Endodermal cell (in vitro differentiated cells): ENCODE measurements at regions not wholly inside any gene's neighbourhood (a gene's known extent, or its start where the extent isn't known, plus 50 kb on each side); places are given as distances from the start of the nearest gene placed in this dataset.

ENCODE experiments used
- DNase-seq: peaks from one replicate; pipeline ENCODE4 v3.0.0-alpha.2; 2017
- H3K27ac ChIP-seq: 2 replicates; pipeline ENCODE4 v1.5.1; 2013; ENCODE audit warnings: mild to moderate bottlenecking, low read depth, low read length, moderate library complexity
- H3K27me3 ChIP-seq: 2 replicates; pipeline ENCODE4 v1.6.1; 2013; ENCODE audit warnings: mild to moderate bottlenecking, low read length, moderate library complexity; ENCODE audit not compliant: insufficient read depth, control insufficient read depth, poor library complexity, severe bottlenecking
- H3K36me3 ChIP-seq: 2 replicates; pipeline ENCODE4 v1.7.0; 2013; ENCODE audit warnings: mild to moderate bottlenecking, low read length, moderate library complexity; ENCODE audit not compliant: control insufficient read depth, insufficient read depth
- H3K4me1 ChIP-seq: one replicate; pipeline ENCODE4 v1.7.0; 2013; ENCODE audit warnings: low read length; ENCODE audit not compliant: control insufficient read depth, insufficient read depth
- H3K4me3 ChIP-seq: 2 replicates; pipeline ENCODE4 v1.5.1; 2013; ENCODE audit warnings: mild to moderate bottlenecking, low read length, moderate library complexity
- H3K9ac ChIP-seq: 2 replicates; pipeline ENCODE4 v1.6.1; 2013; ENCODE audit warnings: mild to moderate bottlenecking, low read length, moderate library complexity; ENCODE audit not compliant: poor library complexity, severe bottlenecking; ENCODE audit errors: extremely low read depth
- H3K9me3 ChIP-seq: 2 replicates; pipeline ENCODE4 v1.6.1; 2013; ENCODE audit warnings: mild to moderate bottlenecking, low read length, moderate library complexity; ENCODE audit not compliant: control insufficient read depth
- H3K27ac Mint-ChIP-seq: 2 replicates; pipeline ENCODE4 v1.8.0; 2020; ENCODE audit warnings: mixed read lengths
- H3K27me3 Mint-ChIP-seq: 2 replicates; pipeline ENCODE4 v1.8.0; 2021; ENCODE audit warnings: mild to moderate bottlenecking, mixed read lengths; ENCODE audit not compliant: insufficient read depth
- H3K36me3 Mint-ChIP-seq: 2 replicates; pipeline ENCODE4 v1.8.0; 2020; ENCODE audit warnings: low read depth, mixed read lengths
- H3K4me1 Mint-ChIP-seq: 2 replicates; pipeline ENCODE4 v1.8.0; 2020; ENCODE audit warnings: mixed read lengths
- H3K4me3 Mint-ChIP-seq: 2 replicates; pipeline ENCODE4 v1.8.0; 2020; ENCODE audit warnings: mild to moderate bottlenecking, moderate library complexity, mixed read lengths
- H3K9me3 Mint-ChIP-seq: 2 replicates; pipeline ENCODE4 v1.8.0; 2020; ENCODE audit warnings: mild to moderate bottlenecking, mixed read lengths
- WGBS, 2 experiments: methylation state at CpG; one replicate each; pipeline versions ENCODE4 v1.1.5 to v1.1.7; 2013; ENCODE audit warnings: missing lambda C conversion rate in 2 of 2, mixed read lengths in 1 of 2; ENCODE audit not compliant: insufficient coverage in 1 of 2, insufficient read length in 1 of 2; 5-methylcytosine and 5-hydroxymethylcytosine counted together
- TF ChIP-seq, protein P1 (sequence below): fragments of 200-600 bp; sonication (generic); conservative IDR thresholded peaks from 2 replicates; pipeline ENCODE4 v1.5.0; 2021; ENCODE audit warnings: antibody characterized with exemption, mild to moderate bottlenecking

DNA sequence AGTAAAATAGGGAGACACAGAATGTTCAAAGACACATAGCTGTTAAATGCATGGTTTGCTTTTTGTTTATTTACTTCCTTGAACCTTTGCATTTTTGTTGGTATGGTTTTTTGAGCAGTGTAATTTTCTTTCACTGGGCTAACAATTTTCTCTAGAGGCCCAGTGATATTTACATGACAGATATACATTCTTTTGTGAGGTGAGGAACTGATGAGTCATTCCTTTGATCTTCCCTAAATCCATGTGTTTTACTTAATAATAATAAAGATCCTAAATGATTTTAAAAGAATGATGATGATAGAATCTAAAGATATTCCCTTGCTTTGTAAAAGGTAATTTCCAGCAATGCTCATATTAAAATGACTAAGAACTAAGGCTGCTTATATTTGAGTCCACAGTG is 188.5 kb upstream of the ANK3 start:
- no peak for DNase-seq
- H3K9ac ChIP-seq: no peak overlapping the region
- Mint-ChIP-seq H3K36me3 (peaks cover 11% of the 10 kb centered on the region), H3K27ac (no peak overlapping the region), H3K9me3 (peaks cover 8% of the 10 kb centered on the region), H3K4me1 (peaks cover 13% of the 10 kb centered on the region), H3K27me3 (no peaks in the 10 kb centered on the region), H3K4me3 (no peak overlapping the region)
- TF ChIP-seq, protein P1, sequence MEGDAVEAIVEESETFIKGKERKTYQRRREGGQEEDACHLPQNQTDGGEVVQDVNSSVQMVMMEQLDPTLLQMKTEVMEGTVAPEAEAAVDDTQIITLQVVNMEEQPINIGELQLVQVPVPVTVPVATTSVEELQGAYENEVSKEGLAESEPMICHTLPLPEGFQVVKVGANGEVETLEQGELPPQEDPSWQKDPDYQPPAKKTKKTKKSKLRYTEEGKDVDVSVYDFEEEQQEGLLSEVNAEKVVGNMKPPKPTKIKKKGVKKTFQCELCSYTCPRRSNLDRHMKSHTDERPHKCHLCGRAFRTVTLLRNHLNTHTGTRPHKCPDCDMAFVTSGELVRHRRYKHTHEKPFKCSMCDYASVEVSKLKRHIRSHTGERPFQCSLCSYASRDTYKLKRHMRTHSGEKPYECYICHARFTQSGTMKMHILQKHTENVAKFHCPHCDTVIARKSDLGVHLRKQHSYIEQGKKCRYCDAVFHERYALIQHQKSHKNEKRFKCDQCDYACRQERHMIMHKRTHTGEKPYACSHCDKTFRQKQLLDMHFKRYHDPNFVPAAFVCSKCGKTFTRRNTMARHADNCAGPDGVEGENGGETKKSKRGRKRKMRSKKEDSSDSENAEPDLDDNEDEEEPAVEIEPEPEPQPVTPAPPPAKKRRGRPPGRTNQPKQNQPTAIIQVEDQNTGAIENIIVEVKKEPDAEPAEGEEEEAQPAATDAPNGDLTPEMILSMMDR: no peak
- no peak overlapping the region for H3K4me3 ChIP-seq
- H3K27ac ChIP-seq: no peak overlapping the region
- no peaks in the 10 kb centered on the region for H3K27me3 ChIP-seq
- no peaks in the 10 kb centered on the region for H3K36me3 ChIP-seq
- no peaks in the 10 kb centered on the region for H3K4me1 ChIP-seq
- no peaks in the 10 kb centered on the region for H3K9me3 ChIP-seq

DNA sequence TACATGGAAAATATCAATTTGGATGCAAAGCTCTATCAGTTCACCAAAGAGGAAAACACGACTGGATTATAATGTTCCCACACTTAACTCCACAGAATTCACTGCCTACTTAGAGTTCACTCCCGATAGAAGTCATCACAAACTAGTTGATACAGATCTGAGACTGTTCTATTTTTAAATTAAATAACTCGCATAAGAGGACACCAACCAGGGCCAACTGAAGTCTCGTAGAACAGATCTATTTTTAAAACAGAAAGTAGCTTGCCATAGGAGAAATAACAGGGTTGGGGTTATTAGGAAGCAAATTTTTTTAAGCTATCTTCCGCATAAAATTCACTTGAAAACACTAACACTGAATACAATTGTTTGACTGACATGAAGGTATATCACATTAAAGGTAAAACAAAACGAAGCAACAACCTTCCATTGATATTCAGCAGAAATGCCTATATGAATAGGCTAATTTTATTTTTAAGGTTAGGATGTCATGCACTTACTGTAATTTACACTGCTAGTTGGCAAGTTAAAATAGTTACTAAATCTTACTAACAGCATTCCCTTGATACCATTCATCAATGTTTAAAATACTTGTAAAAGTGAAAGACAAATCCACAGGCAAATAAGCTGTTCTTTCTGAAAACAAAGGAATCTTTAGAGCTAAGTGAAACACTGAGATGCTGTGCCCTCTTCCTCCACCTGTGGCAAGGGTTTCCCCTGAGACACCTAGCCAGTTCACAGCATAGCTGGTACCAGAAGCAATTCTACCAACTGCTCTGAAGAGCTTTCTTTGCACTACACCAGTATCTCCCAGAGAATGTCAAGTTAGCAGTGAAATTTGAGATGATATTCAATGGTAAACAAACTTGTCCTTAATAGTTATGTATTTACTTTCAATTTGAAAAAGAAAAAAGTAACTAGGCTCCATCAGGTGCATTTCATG is 186.7 kb upstream of the ANK3 start:
- no peak overlapping the region for H3K4me3 Mint-ChIP-seq

GRCh38 chr10:60575105-60575504 is 185.4 kb upstream of the ANK3 start:
- Histone ChIP-seq H3K27me3 (no peaks in the 10 kb centered on the region), H3K9me3 (no peaks in the 10 kb centered on the region), H3K4me3 (no peak overlapping the region), H3K27ac (no peak overlapping the region), H3K9ac (no peak overlapping the region), H3K4me1 (peaks cover 4% of the 10 kb centered on the region), H3K36me3 (no peaks in the 10 kb centered on the region)
- 89 to 97% methylated on average over 4 to 6 of the region's 6 CpGs for WGBS, 2 experiments
- TF ChIP-seq, protein P1: no peak
- Mint-ChIP-seq H3K27me3 (no peaks in the 10 kb centered on the region), H3K36me3 (peaks cover 4% of the 10 kb centered on the region), H3K4me3 (no peak overlapping the region), H3K9me3 (peaks cover 8% of the 10 kb centered on the region), H3K4me1 (peaks cover 26% of the 10 kb centered on the region), H3K27ac (no peak overlapping the region)
- no peak for DNase-seq

More for the DNA sequence above, 186.7 kb upstream of the ANK3 start:
- no peak overlapping the region for H3K4me3 ChIP-seq
- H3K36me3 ChIP-seq: no peaks in the 10 kb centered on the region
- peaks cover 8% of the 10 kb centered on the region for H3K9me3 Mint-ChIP-seq
- DNase-seq: no peak
- no peak overlapping the region for H3K27ac ChIP-seq
- peaks cover 4% of the 10 kb centered on the region for H3K4me1 ChIP-seq
- H3K36me3 Mint-ChIP-seq: peaks cover 4% of the 10 kb centered on the region
- WGBS, 2 experiments: 90 to 100% methylated on average over 2 to 6 of the region's 6 CpGs
- H3K27me3 ChIP-seq: no peaks in the 10 kb centered on the region
- no peak overlapping the region for H3K27ac Mint-ChIP-seq
- H3K9me3 ChIP-seq: no peaks in the 10 kb centered on the region
- TF ChIP-seq, protein P1: no peak
- H3K4me1 Mint-ChIP-seq: peaks cover 26% of the 10 kb centered on the region
- H3K27me3 Mint-ChIP-seq: no peaks in the 10 kb centered on the region
- no peak overlapping the region for H3K9ac ChIP-seq
